IMR-90 (cell line): ENCODE measurements at regions not wholly inside any gene's neighbourhood (a gene's known extent, or its start where the extent isn't known, plus 50 kb on each side); places are given as distances from the start of the nearest gene placed in this dataset.

ENCODE experiments used
- BHLHE40 ChIP-seq: fragments of 150-350 bp; IDR thresholded peaks from 2 replicates; pipeline ENCODE4 v1.6.1; 2016; ENCODE audit warnings: mild to moderate bottlenecking, low read depth, low read length
- CEBPB ChIP-seq: IDR thresholded peaks from 2 replicates; pipeline ENCODE4 v1.6.1; 2012; ENCODE audit warnings: low read depth, low read length, improper control_type of control experiment
- MAZ ChIP-seq: IDR thresholded peaks from 2 replicates; pipeline ENCODE4 v1.6.1; 2012; ENCODE audit warnings: low read depth, mild to moderate bottlenecking, low read length, improper control_type of control experiment, moderate library complexity, borderline replicate concordance
- MXI1 ChIP-seq: IDR thresholded peaks from 2 replicates; pipeline ENCODE4 v1.6.1; 2012; ENCODE audit warnings: low read depth, mild to moderate bottlenecking, low read length, moderate library complexity, borderline replicate concordance
- NFE2L2 ChIP-seq: fragments of 150-350 bp; IDR thresholded peaks from 2 replicates; pipeline ENCODE4 v1.6.1; 2016; ENCODE audit warnings: low read depth, mild to moderate bottlenecking, low read length
- POLR2A ChIP-seq: IDR thresholded peaks from 2 replicates; pipeline ENCODE4 v1.6.1; 2012; ENCODE audit warnings: mild to moderate bottlenecking, low read depth, low read length
- RCOR1 ChIP-seq: IDR thresholded peaks from 2 replicates; pipeline ENCODE4 v1.6.1; 2012; ENCODE audit warnings: mild to moderate bottlenecking, low read length, improper control_type of control experiment; ENCODE audit not compliant: insufficient replicate concordance
- TF ChIP-seq, protein P1 (sequence below): conservative IDR thresholded peaks from 2 replicates; pipeline ENCODE4 v1.5.1; 2012; ENCODE audit warnings: mild to moderate bottlenecking, low read depth, low read length, improper control_type of control experiment

DNA sequence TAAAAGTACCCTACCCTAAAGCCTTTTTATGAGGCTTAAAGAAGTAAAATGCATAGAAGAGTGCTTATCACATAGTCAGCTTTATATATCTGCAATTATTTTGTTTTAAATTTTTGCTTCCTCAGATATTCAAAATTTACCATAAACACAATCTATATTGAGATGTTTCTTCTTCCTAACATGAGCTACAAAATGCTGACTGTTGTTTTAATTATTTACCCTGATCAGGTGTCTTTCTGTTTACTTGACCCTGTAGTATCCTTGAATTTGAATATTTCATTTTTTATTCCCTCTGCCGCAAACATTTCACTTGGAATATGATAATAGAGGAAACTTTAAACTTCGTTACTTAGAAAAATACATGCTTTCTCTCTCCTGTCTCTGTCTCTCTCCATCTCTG, 147.9 kb downstream of the TMX3 start:
- no peak for TF ChIP-seq BHLHE40
- TF ChIP-seq, protein P1, sequence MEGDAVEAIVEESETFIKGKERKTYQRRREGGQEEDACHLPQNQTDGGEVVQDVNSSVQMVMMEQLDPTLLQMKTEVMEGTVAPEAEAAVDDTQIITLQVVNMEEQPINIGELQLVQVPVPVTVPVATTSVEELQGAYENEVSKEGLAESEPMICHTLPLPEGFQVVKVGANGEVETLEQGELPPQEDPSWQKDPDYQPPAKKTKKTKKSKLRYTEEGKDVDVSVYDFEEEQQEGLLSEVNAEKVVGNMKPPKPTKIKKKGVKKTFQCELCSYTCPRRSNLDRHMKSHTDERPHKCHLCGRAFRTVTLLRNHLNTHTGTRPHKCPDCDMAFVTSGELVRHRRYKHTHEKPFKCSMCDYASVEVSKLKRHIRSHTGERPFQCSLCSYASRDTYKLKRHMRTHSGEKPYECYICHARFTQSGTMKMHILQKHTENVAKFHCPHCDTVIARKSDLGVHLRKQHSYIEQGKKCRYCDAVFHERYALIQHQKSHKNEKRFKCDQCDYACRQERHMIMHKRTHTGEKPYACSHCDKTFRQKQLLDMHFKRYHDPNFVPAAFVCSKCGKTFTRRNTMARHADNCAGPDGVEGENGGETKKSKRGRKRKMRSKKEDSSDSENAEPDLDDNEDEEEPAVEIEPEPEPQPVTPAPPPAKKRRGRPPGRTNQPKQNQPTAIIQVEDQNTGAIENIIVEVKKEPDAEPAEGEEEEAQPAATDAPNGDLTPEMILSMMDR, result no peak
- TF ChIP-seq RCOR1, result no peak
- no peak for TF ChIP-seq CEBPB
- TF ChIP-seq POLR2A, result no peak
- no peak for TF ChIP-seq NFE2L2
- TF ChIP-seq MAZ, result no peak
- no peak for TF ChIP-seq MXI1
